Memory B cell (primary cell): ENCODE measurements at regions not wholly inside any gene's neighbourhood (a gene's known extent, or its start where the extent isn't known, plus 50 kb on each side); places are given as distances from the start of the nearest gene placed in this dataset.

Source experiments
- ATAC-seq: fragments of 150-1000 bp; cut with Tn5 transposase; 2 replicates; pipeline ENCODE4 v1.10.0; 2021; ENCODE audit warnings: low read depth, mild to moderate bottlenecking, moderate library complexity
- DNase-seq, 2 donors: peaks; one replicate each; pipeline ENCODE4 v3.0.0; 2022; ENCODE audit warnings: low spot score in 2 of 2
- H3K27ac Mint-ChIP-seq: one replicate; pipeline ENCODE4 v1.8.0; 2022; ENCODE audit warnings: mild to moderate bottlenecking, moderate library complexity, mixed read lengths
- H3K27me3 Mint-ChIP-seq: one replicate; pipeline ENCODE4 v1.8.0; 2022; ENCODE audit warnings: mixed read lengths
- H3K36me3 Mint-ChIP-seq: one replicate; pipeline ENCODE4 v1.8.0; 2022; ENCODE audit warnings: mild to moderate bottlenecking, mixed read lengths
- H3K4me1 Mint-ChIP-seq: one replicate; pipeline ENCODE4 v1.8.0; 2022; ENCODE audit warnings: mixed read lengths
- H3K4me3 Mint-ChIP-seq: one replicate; pipeline ENCODE4 v1.8.0; 2022; ENCODE audit warnings: mild to moderate bottlenecking, moderate library complexity, mixed read lengths
- H3K9me3 Mint-ChIP-seq: one replicate; pipeline ENCODE4 v1.8.0; 2022; ENCODE audit warnings: mixed read lengths

GRCh38 chr15:95489103-95489502 lies 841.4 kb upstream of the NR2F2 start:
- no peaks in the 10 kb centered on the region for H3K4me1 Mint-ChIP-seq
- H3K27ac Mint-ChIP-seq: no peak overlapping the region
- H3K27me3 Mint-ChIP-seq: no peaks in the 10 kb centered on the region
- H3K9me3 Mint-ChIP-seq: peaks cover 14% of the 10 kb centered on the region
- ATAC-seq (no peak), DNase-seq (no peak)
- H3K4me3 Mint-ChIP-seq: no peak overlapping the region
- H3K36me3 Mint-ChIP-seq: no peaks in the 10 kb centered on the region

- Mint-ChIP-seq H3K4me1 (no peaks in the 10 kb centered on the region), H3K9me3 (peaks cover 4% of the 10 kb centered on the region), H3K36me3 (no peaks in the 10 kb centered on the region), H3K4me3 (no peak overlapping the region), H3K27ac (no peak overlapping the region), H3K27me3 (no peaks in the 10 kb centered on the region)
- ATAC-seq (no peak), DNase-seq (no peak)
These were observed 838.0 kb upstream of the NR2F2 start for GRCh38 chr15:95492388-95493070.

DNA sequence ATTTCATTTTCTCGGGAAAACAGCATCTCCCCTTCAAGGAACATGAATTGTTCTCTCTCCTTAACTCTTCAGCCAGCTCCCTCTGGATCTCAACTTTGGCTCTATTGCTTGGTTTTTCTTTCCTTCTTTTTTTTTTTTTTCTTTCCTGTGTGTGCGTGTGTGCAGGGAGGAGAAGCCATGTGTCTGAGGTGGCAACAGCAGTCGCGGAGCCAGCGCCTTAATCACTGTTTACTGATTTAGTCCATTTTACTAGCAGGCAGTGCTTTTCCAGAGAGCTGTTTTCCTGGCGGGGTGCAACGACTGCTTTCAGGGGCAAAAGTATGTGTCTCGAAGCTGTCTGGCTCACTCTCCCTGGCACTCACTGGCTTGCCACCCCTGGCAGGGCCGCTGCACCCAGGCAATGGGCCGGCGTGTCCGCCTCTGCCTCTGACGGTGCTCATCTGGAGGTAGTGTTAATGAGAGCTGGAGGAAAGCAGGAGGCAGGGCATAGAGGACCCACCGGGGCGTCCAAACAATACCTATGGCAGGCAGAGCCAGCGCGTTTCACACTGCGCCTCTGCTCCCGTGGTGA lies 835.4 kb upstream of the NR2F2 start:
- H3K4me3 Mint-ChIP-seq: no peak overlapping the region
- DNase-seq (no peak), ATAC-seq (no peak)
- H3K36me3 Mint-ChIP-seq: no peaks in the 10 kb centered on the region
- H3K27me3 Mint-ChIP-seq: no peaks in the 10 kb centered on the region
- H3K27ac Mint-ChIP-seq: no peak overlapping the region
- H3K4me1 Mint-ChIP-seq: no peaks in the 10 kb centered on the region
- peaks cover 4% of the 10 kb centered on the region for H3K9me3 Mint-ChIP-seq

DNA sequence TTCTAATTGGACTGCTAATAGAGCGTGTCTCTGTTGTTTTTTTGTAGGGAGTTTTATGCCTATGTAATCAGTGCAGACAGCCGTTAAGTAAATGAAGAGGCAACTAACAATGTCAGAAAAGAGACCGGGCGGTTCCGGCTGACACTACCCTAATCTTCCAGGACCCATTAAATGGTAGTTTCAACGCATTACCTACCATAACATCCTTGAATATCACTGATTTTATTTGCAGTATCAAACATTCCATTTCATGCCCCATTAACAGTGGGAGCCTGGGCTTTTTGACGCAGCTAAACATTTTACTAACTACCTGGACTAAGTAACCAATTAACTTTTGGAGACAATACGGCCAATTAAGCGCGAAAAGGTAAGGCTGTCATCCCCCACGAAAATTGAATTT lies 832.9 kb upstream of the NR2F2 start:
- ATAC-seq (no peak), DNase-seq (no peak)
- Mint-ChIP-seq H3K36me3 (no peaks in the 10 kb centered on the region), H3K4me1 (no peaks in the 10 kb centered on the region), H3K27me3 (no peaks in the 10 kb centered on the region), H3K9me3 (peaks cover 2% of the 10 kb centered on the region), H3K4me3 (no peak overlapping the region), H3K27ac (no peak overlapping the region)

DNA sequence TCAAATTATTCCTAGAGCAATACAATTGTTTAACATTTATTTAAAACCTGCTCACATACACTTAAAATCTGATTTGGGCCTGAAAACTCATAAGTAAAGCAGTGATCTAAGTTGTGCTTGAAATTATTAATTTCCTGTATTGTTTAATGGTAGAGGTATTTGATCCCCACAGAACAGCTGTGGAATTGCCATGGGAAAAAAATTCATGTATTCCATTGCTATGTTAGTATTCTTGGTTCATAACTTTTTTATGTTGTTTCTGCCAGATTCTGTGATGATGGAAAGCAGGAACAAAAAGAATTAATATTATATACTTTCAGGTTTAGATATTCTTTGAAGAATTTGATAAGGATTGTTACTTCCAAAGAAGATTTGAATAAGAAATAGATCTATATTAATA lies 831.5 kb upstream of the NR2F2 start:
- no peaks in the 10 kb centered on the region for H3K4me1 Mint-ChIP-seq
- no peaks in the 10 kb centered on the region for H3K36me3 Mint-ChIP-seq
- H3K4me3 Mint-ChIP-seq: no peak overlapping the region
- no peaks in the 10 kb centered on the region for H3K27me3 Mint-ChIP-seq
- ATAC-seq (no peak), DNase-seq (no peak)
- no peaks in the 10 kb centered on the region for H3K9me3 Mint-ChIP-seq
- H3K27ac Mint-ChIP-seq: no peak overlapping the region

GRCh38 chr15:95499397-95499796 lies 831.1 kb upstream of the NR2F2 start:
- no peaks in the 10 kb centered on the region for H3K4me1 Mint-ChIP-seq
- no peak for DNase-seq
- H3K4me3 Mint-ChIP-seq: no peak overlapping the region
- H3K9me3 Mint-ChIP-seq: no peaks in the 10 kb centered on the region
- no peaks in the 10 kb centered on the region for H3K36me3 Mint-ChIP-seq
- no peak overlapping the region for H3K27ac Mint-ChIP-seq
- H3K27me3 Mint-ChIP-seq: no peaks in the 10 kb centered on the region
- no peak for ATAC-seq

- no peak for DNase-seq
- no peak for ATAC-seq
- no peaks in the 10 kb centered on the region for H3K4me1 Mint-ChIP-seq
- no peaks in the 10 kb centered on the region for H3K36me3 Mint-ChIP-seq
- H3K4me3 Mint-ChIP-seq: no peak overlapping the region
- H3K27me3 Mint-ChIP-seq: no peaks in the 10 kb centered on the region
- H3K27ac Mint-ChIP-seq: no peak overlapping the region
- H3K9me3 Mint-ChIP-seq: peaks cover 6% of the 10 kb centered on the region
These were observed 828.6 kb upstream of the NR2F2 start for GRCh38 chr15:95501865-95502264.

DNA sequence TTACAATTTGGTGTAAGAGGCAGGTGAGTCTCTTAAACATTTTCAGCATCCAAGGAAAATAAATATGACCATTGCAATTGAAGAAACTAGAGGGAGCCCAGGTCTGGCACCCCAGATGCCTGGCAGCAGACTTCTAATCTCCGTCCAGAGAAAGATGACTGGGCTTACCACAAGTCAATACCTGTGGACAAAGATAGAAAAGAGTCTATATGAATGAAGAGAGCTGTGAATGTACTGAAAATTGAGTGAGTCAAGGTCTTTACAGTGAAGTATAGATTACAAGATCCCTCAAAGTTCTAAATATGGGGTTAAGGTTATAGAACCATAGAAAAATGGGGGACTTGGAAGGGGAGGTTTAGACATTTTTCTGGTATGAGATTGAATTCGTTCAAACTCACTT lies 827.4 kb upstream of the NR2F2 start:
- H3K4me1 Mint-ChIP-seq: no peaks in the 10 kb centered on the region
- H3K27ac Mint-ChIP-seq: no peak overlapping the region
- no peaks in the 10 kb centered on the region for H3K27me3 Mint-ChIP-seq
- no peak for DNase-seq
- peaks cover 6% of the 10 kb centered on the region for H3K9me3 Mint-ChIP-seq
- no peak overlapping the region for H3K4me3 Mint-ChIP-seq
- no peaks in the 10 kb centered on the region for H3K36me3 Mint-ChIP-seq
- ATAC-seq: no peak

DNA sequence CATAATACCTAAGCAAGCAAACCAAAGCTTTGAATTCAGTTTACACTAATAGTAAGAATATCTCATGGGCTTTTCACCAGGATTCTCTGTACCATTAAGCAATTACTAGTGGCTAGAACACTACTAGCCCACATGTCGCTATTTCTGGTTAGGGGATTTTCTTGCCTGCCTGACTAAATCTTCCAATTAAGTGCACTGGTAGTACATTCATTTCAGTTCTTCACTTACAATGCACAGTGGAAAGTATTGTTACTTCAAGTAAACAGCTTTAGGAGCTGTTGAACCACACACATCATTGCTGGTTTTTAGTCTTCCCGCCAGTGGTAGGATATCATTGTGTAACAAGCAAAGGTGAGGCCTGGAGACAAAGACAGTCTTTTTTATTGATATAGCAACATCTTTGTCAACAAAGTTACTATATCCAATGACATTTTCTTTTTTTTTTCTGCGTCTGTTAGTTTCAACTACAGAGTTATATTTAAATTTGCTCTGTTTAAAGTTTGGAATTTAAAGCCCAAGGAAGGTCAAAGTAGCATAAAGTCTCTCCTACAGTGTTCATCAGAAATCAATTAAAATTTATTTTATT lies 826.8 kb upstream of the NR2F2 start:
- Mint-ChIP-seq H3K4me3 (no peak overlapping the region), H3K36me3 (no peaks in the 10 kb centered on the region), H3K27me3 (no peaks in the 10 kb centered on the region), H3K4me1 (no peaks in the 10 kb centered on the region), H3K9me3 (peaks cover 6% of the 10 kb centered on the region), H3K27ac (no peak overlapping the region)
- no peak for ATAC-seq
- DNase-seq: no peak

DNA sequence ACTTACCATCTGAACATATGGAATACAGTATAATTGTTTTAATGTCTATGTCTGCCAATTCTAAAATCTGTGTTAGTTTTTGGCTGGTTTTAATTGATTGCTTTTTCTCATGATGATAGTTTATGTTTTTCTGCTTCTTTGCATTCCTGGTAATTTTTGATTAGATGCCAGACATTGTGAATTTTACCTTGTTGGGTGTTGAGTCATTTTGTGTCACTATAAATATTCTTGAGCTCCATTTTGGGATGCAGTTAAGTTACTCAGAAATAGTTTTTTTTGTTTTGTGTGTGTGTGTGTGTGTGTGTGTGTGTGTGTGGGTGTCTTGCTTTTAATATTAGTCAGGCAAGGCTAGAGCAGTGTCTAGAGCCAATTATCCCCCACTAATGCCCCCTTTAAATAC lies 818.8 kb upstream of the NR2F2 start:
- H3K9me3 Mint-ChIP-seq: peaks cover 6% of the 10 kb centered on the region
- no peaks in the 10 kb centered on the region for H3K4me1 Mint-ChIP-seq
- no peaks in the 10 kb centered on the region for H3K27me3 Mint-ChIP-seq
- no peak overlapping the region for H3K27ac Mint-ChIP-seq
- no peak overlapping the region for H3K4me3 Mint-ChIP-seq
- DNase-seq: no peak
- peaks cover 2% of the 10 kb centered on the region for H3K36me3 Mint-ChIP-seq
- no peak for ATAC-seq

DNA sequence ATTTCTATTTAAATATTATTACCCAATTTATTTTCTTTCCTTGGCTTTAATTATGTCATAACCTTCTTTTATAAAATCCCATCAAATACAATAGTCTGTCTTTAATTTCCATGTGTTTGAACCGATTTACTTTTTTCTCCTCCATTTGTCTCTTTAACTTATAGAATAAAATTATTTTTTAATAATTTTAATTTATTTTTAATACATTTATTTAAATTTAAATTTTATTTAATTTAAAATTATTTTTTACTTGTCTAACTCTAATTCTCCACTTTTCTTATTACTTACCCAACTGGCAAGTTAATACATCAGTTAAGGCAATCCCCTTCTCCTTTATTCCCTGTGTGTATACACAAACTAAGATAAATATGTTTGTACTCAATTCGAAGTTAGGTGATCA lies 817.6 kb upstream of the NR2F2 start:
- no peak for DNase-seq
- no peak overlapping the region for H3K27ac Mint-ChIP-seq
- peaks cover 6% of the 10 kb centered on the region for H3K9me3 Mint-ChIP-seq

DNA sequence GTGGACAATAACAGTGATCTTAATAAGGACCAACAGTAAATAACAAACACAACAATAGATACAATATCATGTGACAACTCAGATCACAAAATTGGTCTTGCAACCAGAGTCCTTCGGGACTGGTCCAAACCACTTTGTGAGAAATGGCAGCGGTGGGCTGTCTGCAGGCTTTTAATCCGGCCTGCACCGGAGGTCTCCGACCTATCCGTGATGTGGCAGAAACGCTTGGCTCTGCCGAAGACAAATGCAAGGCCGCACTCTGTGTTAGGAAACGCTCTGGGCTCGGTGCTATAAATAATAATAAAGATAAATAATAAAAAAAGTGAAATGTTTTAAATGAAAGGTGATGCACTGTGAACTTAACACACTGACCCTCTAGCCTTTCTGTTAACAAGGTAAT lies 810.6 kb upstream of the NR2F2 start:
- H3K27me3 Mint-ChIP-seq: no peaks in the 10 kb centered on the region
- DNase-seq: no peak
- H3K4me1 Mint-ChIP-seq: no peaks in the 10 kb centered on the region
- no peak overlapping the region for H3K27ac Mint-ChIP-seq
- H3K9me3 Mint-ChIP-seq: peaks cover 7% of the 10 kb centered on the region
- no peak for ATAC-seq
- H3K4me3 Mint-ChIP-seq: no peak overlapping the region
- H3K36me3 Mint-ChIP-seq: no peaks in the 10 kb centered on the region

More for the DNA sequence above, 817.6 kb upstream of the NR2F2 start:
- no peak for ATAC-seq
- no peak overlapping the region for H3K4me3 Mint-ChIP-seq
- H3K4me1 Mint-ChIP-seq: no peaks in the 10 kb centered on the region
- no peaks in the 10 kb centered on the region for H3K27me3 Mint-ChIP-seq
- peaks cover 2% of the 10 kb centered on the region for H3K36me3 Mint-ChIP-seq

DNA sequence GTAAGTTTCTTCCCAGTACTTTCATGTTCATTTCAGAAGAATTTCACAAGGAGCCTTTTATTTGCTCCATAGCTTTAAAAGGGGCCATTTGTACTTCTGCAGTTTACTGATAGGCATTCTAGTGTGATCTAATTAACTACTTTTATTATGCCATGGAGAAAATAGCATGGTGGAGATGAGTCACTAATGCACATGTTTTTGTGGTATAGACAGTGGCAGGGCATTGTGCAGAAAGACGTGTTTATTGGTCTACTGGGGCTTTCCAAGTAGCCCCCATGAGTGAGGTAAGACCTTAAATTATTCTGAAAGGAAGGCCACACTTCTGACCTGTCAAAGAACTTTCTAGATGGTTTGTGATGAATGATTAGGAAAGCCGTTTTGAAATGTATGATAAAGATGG lies 810.0 kb upstream of the NR2F2 start:
- DNase-seq: no peak
- H3K4me3 Mint-ChIP-seq: no peak overlapping the region
- no peaks in the 10 kb centered on the region for H3K4me1 Mint-ChIP-seq

DNA sequence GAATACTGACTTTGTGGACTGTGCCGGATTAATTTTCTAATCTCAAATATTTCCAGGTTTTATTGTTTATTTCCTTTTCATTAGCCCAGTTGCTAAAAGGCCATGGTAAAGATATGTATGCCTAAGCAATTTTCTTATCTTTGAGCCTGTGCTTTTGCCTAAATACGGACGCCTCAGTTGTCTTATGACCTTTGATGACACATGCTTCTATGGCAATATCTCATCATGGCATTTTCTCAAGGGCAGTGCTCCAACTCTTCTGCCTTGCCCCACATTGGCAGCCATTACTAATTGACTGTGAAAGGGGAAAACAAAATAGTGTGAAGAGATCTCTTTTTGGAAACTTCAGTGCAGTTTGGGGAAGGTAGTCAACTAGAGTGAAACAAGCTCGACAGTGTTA lies 809.6 kb upstream of the NR2F2 start:
- Mint-ChIP-seq H3K27ac (no peak overlapping the region), H3K4me3 (no peak overlapping the region), H3K27me3 (no peaks in the 10 kb centered on the region), H3K4me1 (no peaks in the 10 kb centered on the region), H3K36me3 (no peaks in the 10 kb centered on the region), H3K9me3 (peaks cover 7% of the 10 kb centered on the region)
- DNase-seq (no peak), ATAC-seq (no peak)

More for the DNA sequence above, 810.0 kb upstream of the NR2F2 start:
- peaks cover 7% of the 10 kb centered on the region for H3K9me3 Mint-ChIP-seq
- H3K36me3 Mint-ChIP-seq: no peaks in the 10 kb centered on the region
- H3K27me3 Mint-ChIP-seq: no peaks in the 10 kb centered on the region
- no peak overlapping the region for H3K27ac Mint-ChIP-seq
- ATAC-seq: no peak

GRCh38 chr15:95522533-95522932 lies 808.0 kb upstream of the NR2F2 start:
- no peak for ATAC-seq
- peaks cover 9% of the 10 kb centered on the region for H3K9me3 Mint-ChIP-seq
- H3K27ac Mint-ChIP-seq: no peak overlapping the region
- no peaks in the 10 kb centered on the region for H3K27me3 Mint-ChIP-seq
- no peaks in the 10 kb centered on the region for H3K36me3 Mint-ChIP-seq
- H3K4me1 Mint-ChIP-seq: no peaks in the 10 kb centered on the region
- DNase-seq: no peak
- H3K4me3 Mint-ChIP-seq: no peak overlapping the region
